Skeletal muscle tissue (tissue), 3 donors: ENCODE measurements at regions not wholly inside any gene's neighbourhood (a gene's known extent, or its start where the extent isn't known, plus 50 kb on each side); places are given as distances from the start of the nearest gene placed in this dataset.

Experiments
- H3K27ac ChIP-seq: one replicate; pipeline ENCODE4 v1.7.0; 2013; ENCODE audit warnings: mild to moderate bottlenecking, low read depth, low read length, inconsistent platforms
- H3K27me3 ChIP-seq, 3 donors: one replicate each; pipeline ENCODE4 v1.7.0; 2013; ENCODE audit warnings: low read length in 3 of 3; ENCODE audit not compliant: control insufficient read depth in 3 of 3, insufficient read depth in 3 of 3
- H3K36me3 ChIP-seq, 3 donors: one replicate each; pipeline ENCODE4 v1.7.0; 2013; ENCODE audit warnings: low read length in 3 of 3; ENCODE audit not compliant: control insufficient read depth in 3 of 3, insufficient read depth in 3 of 3
- H3K4me1 ChIP-seq, 3 donors: one replicate each; pipeline ENCODE4 v1.7.0; 2013; ENCODE audit warnings: low read length in 3 of 3, mild to moderate bottlenecking in 3 of 3; ENCODE audit not compliant: control insufficient read depth in 3 of 3, insufficient read depth in 3 of 3
- H3K4me3 ChIP-seq, 3 donors: one replicate each; pipeline ENCODE4 v1.7.0; 2013; ENCODE audit warnings: low read length in 3 of 3
- H3K9ac ChIP-seq, 3 donors: one replicate each; pipeline ENCODE4 v1.7.0; 2013; ENCODE audit warnings: low read length in 3 of 3, mild to moderate bottlenecking in 3 of 3, moderate library complexity in 2 of 3, low read depth in 1 of 3
- H3K9me3 ChIP-seq, 3 donors: one replicate each; pipeline ENCODE4 v1.7.0; 2013; ENCODE audit warnings: low read length in 3 of 3; ENCODE audit not compliant: control insufficient read depth in 3 of 3
- donor health status: Osteomylitis.

DNA sequence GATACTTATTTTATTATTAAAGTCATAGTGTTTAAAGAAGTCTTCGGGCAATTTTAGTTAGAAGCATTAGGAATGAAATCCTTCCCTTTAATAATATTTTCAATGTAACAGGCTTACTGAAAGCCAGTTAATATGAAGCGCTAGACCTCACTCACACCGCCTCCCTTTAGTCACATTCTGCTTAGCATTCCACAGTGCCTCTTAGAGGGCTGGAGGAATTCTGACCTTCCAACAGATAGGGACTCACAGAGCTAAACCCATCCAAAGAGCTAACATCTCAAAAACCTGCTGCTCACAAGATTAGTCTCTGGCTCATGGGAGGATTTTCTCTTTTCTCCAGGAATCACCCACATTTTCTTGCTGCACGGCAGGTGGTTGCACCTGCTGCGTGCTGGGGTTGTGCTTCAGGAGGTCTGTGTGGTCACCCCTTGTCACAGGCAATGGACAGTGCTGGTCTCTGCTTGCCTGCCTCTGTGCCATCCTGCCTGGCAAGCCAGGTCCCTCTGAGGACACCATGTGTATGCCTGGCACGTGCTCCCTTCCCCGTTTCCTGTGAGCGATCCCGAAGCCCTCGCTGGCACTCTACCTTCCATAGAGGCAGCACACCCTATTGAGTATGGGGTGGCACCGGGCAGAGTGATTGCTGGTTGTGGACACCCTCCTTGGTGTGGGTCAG, 91.8 kb downstream of the KLF6 start:
- peaks cover 0 to 2% (median 0%) of the 10 kb centered on the region in 3 donors for H3K27me3 ChIP-seq
- no peaks in the 10 kb centered on the region for H3K9me3 ChIP-seq
- H3K9ac ChIP-seq = no peak overlapping the region
- peaks cover 5 to 10% (median 6%) of the 10 kb centered on the region in 3 donors for H3K4me1 ChIP-seq
- H3K27ac ChIP-seq = no peak overlapping the region
- no peaks in the 10 kb centered on the region for H3K36me3 ChIP-seq
- no peak overlapping the region for H3K4me3 ChIP-seq

DNA sequence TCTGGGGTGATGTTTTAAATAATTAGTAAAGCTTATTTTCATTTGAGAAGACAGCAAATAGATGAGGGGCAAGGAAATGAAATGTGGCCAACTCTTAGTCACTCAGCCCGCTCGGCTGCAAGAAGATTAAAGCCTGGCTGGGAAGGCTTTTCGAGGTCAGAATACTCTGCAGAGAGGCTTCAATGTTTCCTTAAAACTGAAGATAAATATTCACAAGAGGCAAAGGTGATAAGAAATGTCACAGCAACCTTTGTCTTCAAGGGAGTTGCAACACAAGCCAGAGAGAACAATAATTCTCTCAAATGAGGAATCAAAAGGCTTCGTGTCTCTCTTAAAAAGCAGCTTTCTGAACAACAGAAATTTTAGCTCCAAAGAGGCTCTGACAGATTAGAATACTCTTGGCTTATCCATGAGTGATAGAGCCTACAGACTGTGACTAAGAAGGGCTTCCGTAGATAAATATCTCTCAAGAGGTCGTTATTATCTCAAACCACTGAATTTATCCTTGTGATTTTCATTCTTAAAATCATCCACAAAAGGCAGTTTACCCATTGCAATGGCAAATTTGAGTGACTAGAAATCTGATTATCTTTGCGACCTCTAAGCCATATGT, 92.5 kb downstream of the KLF6 start:
- Histone ChIP-seq H3K4me3 (no peak overlapping the region), H3K4me1 (peaks cover 5 to 10% (median 6%) of the 10 kb centered on the region in 3 donors)

DNA sequence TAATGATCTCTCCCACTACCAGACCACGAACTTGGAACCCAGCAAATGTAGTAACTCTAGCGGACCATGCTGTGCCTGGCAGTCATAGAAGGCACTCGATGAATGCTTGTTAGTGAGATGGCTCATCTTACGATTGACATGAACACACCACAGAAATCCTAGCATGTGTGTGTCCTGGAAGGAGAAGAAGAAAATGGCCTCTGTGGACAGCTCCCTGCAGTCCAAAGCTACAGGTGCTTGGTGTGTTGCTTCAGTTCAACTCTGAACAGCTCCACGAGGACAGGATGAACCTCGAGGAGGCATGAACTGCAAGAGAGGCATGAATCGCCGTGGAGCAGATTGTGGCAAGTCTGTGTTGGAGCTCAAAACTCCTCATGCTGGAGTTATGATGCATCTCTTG, 93.5 kb downstream of the KLF6 start:
- Histone ChIP-seq H3K36me3 (no peaks in the 10 kb centered on the region), H3K9ac (no peak overlapping the region), H3K4me1 (peaks cover 5 to 10% (median 6%) of the 10 kb centered on the region in 3 donors), H3K4me3 (no peak overlapping the region), H3K27ac (no peak overlapping the region), H3K27me3 (peaks cover 0 to 2% (median 0%) of the 10 kb centered on the region in 3 donors), H3K9me3 (no peaks in the 10 kb centered on the region)

More for the DNA sequence above, 92.5 kb downstream of the KLF6 start:
- Histone ChIP-seq H3K9me3 (no peaks in the 10 kb centered on the region), H3K27me3 (peaks cover 0 to 2% (median 0%) of the 10 kb centered on the region in 3 donors), H3K27ac (no peak overlapping the region), H3K36me3 (no peaks in the 10 kb centered on the region), H3K9ac (no peak overlapping the region)

DNA sequence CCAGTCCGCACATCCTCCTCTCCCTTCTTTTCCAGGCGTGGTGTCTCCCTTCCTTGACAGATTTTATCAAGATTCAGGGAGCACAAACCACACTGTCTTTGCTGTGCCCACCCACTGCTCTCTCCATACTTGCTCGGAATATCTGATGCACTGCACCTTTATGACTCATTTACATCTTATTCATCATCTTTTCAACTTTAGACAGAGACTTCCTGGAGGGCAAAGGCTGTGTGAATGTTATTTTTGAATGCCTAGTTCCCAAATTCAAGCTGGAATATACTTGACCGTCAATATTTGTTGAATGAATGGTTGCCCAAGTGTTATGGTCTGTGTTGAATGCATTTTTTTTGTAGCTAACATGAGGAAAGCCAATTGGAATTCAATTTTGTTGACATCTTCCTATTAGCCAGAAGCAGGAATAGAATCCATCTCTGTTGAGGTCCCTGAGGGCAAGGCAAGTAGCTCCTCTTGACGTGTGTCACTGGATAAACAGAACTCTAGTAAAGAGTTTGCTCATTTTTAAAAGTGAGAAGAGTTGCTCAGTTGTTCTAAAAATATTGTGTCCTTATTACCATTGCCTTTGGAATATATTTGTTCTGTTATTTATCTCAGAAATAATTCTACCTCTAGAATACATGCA, 95.0 kb downstream of the KLF6 start:
- Histone ChIP-seq H3K4me3 (no peak overlapping the region), H3K9ac (no peak overlapping the region), H3K9me3 (no peaks in the 10 kb centered on the region), H3K27ac (no peak overlapping the region), H3K4me1 (peaks cover 5 to 10% (median 6%) of the 10 kb centered on the region in 3 donors), H3K36me3 (no peaks in the 10 kb centered on the region), H3K27me3 (no peaks in the 10 kb centered on the region)

DNA sequence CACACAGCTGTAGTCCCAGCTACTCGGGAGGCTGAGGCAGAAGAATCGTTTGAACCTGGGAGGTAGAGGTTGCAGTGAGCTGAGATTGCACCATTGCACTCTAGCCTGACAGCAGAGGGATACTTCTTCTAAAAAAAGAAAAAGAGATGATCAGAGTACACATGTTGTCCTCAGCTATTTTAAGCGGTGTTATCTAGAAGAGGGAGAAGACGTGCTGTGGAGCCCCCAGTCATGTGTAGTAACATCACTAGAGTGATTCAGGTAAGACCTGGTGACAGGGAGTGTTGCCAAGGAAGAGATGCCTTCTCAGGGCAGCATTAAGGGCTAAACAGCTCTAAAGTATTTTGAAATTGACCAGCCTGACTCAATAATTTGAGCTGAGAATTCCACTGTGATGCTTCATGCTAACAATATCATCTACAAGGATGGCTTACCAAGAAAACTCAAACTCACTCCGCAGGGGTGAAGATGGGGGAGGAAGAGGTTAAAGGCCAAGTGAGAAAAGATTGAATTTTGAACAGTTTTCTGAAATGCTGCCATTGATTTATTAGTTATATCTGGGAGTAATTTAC, 97.4 kb downstream of the KLF6 start:
- Histone ChIP-seq H3K36me3 (no peaks in the 10 kb centered on the region), H3K27me3 (no peaks in the 10 kb centered on the region), H3K9me3 (no peaks in the 10 kb centered on the region), H3K4me1 (peaks cover 5 to 10% (median 6%) of the 10 kb centered on the region in 3 donors), H3K27ac (no peak overlapping the region), H3K4me3 (no peak overlapping the region), H3K9ac (no peak overlapping the region)

DNA sequence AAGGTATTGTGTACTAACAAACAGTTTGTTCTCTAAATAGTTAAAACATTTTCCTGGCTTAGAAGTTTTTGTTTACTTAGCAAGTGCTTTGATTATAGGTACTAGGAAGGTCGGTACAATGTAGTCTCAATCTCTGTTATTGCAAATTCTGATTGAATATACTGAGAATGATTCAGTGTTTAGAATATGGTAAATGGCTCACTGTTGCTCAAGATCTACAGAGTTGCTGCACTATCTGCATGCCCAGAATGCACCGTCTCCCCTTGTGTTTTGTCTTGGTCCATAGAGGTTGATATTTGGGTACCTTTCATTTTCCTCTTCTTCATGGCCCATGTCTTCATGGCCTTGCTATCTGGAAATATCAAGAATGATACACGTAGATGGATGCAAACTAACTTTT, 99.6 kb downstream of the KLF6 start:
- no peaks in the 10 kb centered on the region for H3K27me3 ChIP-seq
- H3K27ac ChIP-seq = no peak overlapping the region
- no peak overlapping the region for H3K4me3 ChIP-seq
- no peaks in the 10 kb centered on the region for H3K4me1 ChIP-seq
- H3K9ac ChIP-seq = no peak overlapping the region
- no peaks in the 10 kb centered on the region for H3K36me3 ChIP-seq
- H3K9me3 ChIP-seq = no peaks in the 10 kb centered on the region

DNA sequence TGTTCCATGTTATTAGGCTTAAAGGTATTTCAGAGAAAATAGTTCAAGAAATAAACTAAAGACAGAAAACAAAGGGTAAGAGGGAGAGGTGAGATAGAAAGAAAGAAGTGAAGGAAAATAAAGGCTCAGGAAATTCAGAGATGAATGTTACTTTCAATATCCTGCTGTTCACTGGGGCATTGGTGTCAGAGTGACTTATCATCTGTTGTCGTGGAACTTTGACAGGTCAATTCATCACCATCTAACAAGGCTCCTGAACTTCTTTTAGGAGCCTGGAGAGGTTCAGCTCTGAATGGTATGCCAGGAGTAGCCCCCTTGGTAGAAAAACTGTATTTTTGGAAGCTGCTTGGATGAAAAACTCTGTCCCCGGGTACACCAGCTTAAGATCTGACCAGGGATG, 100.1 kb downstream of the KLF6 start:
- H3K27me3 ChIP-seq = no peaks in the 10 kb centered on the region

DNA sequence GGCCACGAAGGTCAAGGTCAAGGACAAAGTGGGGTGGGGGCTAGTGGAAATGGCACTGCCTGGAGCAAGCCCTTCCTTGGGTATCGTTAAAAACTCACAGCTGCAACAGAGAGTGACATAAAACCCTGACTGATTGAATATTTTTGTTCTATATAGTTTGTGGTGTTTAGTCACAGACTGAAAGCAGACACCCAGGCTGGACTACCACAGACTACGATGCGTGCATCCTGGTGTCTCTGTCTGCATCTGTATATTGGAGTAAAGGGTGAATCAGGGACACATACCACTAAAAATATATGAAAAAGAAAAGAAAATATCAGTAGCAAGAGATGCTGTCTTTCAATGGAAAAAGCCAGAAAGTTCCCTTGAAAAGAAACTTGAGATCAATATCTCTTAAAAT, 101.4 kb downstream of the KLF6 start:
- Histone ChIP-seq H3K9me3 (no peaks in the 10 kb centered on the region), H3K4me1 (no peaks in the 10 kb centered on the region), H3K9ac (no peak overlapping the region), H3K27me3 (no peaks in the 10 kb centered on the region), H3K36me3 (no peaks in the 10 kb centered on the region), H3K4me3 (no peak overlapping the region), H3K27ac (no peak overlapping the region)

More for the DNA sequence above, 100.1 kb downstream of the KLF6 start:
- Histone ChIP-seq H3K4me1 (no peaks in the 10 kb centered on the region), H3K4me3 (no peak overlapping the region), H3K27ac (no peak overlapping the region), H3K9me3 (no peaks in the 10 kb centered on the region), H3K36me3 (no peaks in the 10 kb centered on the region), H3K9ac (no peak overlapping the region)

DNA sequence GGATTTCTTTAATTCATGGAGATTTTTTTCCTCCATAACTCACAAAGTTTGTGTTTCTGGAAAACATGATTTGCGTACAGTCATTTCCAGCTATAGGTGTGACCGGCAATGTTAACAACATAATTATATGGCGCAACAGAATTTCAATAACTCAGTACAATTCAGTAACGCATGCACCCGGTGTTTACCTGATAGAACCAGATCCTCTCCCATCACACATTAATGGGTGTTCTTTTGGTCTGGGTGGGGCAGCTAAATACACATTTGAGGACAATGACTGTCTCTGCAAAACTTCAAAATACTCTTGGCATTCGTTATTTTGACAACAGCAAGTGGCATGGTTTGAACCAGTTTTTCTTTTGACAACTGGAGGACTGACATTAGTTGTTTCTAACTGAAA, 102.3 kb downstream of the KLF6 start:
- no peak overlapping the region for H3K27ac ChIP-seq
- no peaks in the 10 kb centered on the region for H3K27me3 ChIP-seq
- H3K9ac ChIP-seq = no peak overlapping the region
- H3K4me1 ChIP-seq = no peaks in the 10 kb centered on the region
- no peaks in the 10 kb centered on the region for H3K9me3 ChIP-seq
- H3K4me3 ChIP-seq = no peak overlapping the region
- no peaks in the 10 kb centered on the region for H3K36me3 ChIP-seq
